Activated T-helper 2 cell treated with anti-CD3 and anti-CD28 coated beads, Interferon-gamma antibody, Interleukin-2, Interleukin-4, amounts not matched to agents 10 μg/mL and 5 μg/mL and 100 μg/mL, durations not matched to agents 14 hours and 24 hours and 36 hours (primary cell): ENCODE measurements at regions not wholly inside any gene's neighbourhood (a gene's known extent, or its start where the extent isn't known, plus 50 kb on each side); places are given as distances from the start of the nearest gene placed in this dataset.
A peak's percentile ranks its signal among the peaks of the same experiment; 100 is the strongest.
"Not testable (repeated sequence)": the region's sequence is repeated elsewhere in the genome, so short reads cannot be mapped to it uniquely, and the experiment has no call there.

ENCODE experiments used
- DNase-seq: peaks from one replicate; pipeline ENCODE4 v3.0.0; 2021; ENCODE audit warnings: low spot score
- H3K27ac Mint-ChIP-seq: one replicate; pipeline ENCODE4 v1.8.0; 2021; ENCODE audit warnings: mixed read lengths
- H3K27me3 Mint-ChIP-seq: one replicate; pipeline ENCODE4 v1.8.0; 2021; ENCODE audit warnings: low read depth, mixed read lengths
- H3K36me3 Mint-ChIP-seq: one replicate; pipeline ENCODE4 v1.8.0; 2021; ENCODE audit warnings: low read depth, mixed read lengths
- H3K4me1 Mint-ChIP-seq: one replicate; pipeline ENCODE4 v1.8.0; 2021; ENCODE audit warnings: low read depth, mixed read lengths
- H3K4me3 Mint-ChIP-seq: one replicate; pipeline ENCODE4 v1.8.0; 2021; ENCODE audit warnings: low read depth, mild to moderate bottlenecking, moderate library complexity, mixed read lengths
- H3K9me3 Mint-ChIP-seq: one replicate; pipeline ENCODE4 v1.8.0; 2021; ENCODE audit warnings: mixed read lengths
- intact Hi-C: fragments of 100-400 bp; cut with micrococcal nuclease; formaldehyde crosslinking; loops from one replicate; pipeline ENCODE4 v1.15.1; 2023

DNA sequence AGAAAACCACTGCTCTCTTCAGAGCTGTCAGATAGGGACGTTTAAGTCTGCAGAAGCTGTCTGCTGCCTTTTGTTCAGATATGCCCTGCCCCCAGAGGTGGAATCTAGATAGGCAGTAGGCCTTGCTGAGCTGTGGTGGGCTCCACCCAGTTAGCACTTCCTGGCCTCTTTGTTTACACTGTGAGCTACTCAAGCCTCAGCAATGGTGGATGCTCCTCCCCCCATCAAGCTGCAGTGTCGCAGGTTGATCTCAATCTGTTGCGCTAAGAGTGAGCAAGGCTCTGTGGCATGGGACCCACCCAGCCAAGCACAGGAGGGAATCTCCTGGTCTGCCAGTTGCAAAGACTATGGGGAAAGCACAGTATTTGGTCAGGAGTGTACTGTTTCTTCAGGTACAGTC, 59.2 kb upstream of the ZNF641 start:
- H3K36me3 Mint-ChIP-seq, H3K4me3 Mint-ChIP-seq, H3K27ac Mint-ChIP-seq, intact Hi-C loops, H3K4me1 Mint-ChIP-seq, H3K27me3 Mint-ChIP-seq: not testable (repeated sequence)
- DNase-seq, result peak; percentile 14
- H3K9me3 Mint-ChIP-seq, result peaks cover 12% of the 10 kb centered on the region

DNA sequence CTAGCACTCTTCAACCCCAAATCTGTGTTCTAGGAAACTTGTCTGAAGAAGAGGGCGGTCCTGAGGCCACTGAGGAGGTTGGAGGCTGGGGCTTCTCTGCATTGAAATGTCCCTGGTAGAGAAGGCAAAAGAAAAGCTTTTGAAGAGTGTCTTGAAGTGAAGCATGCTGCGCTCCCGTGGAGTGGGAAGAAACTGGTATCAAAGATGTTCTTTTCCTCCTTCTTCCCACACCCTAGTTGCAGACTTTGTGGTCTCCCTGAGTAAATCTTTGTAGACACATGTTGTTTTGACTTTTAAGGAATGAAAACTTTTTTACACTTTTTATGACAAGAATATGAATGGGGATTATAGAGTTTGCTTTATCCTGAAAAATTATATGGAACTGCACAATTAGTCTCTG, 59.0 kb upstream of the ANP32D start:
- Mint-ChIP-seq H3K4me1 (peaks cover 2% of the 10 kb centered on the region), H3K4me3 (no peak overlapping the region), H3K9me3 (peaks cover 4% of the 10 kb centered on the region), H3K36me3 (no peaks in the 10 kb centered on the region), H3K27ac (no peak overlapping the region), H3K27me3 (no peaks in the 10 kb centered on the region)
- intact Hi-C loops, result no loop called here
- no peak for DNase-seq

DNA sequence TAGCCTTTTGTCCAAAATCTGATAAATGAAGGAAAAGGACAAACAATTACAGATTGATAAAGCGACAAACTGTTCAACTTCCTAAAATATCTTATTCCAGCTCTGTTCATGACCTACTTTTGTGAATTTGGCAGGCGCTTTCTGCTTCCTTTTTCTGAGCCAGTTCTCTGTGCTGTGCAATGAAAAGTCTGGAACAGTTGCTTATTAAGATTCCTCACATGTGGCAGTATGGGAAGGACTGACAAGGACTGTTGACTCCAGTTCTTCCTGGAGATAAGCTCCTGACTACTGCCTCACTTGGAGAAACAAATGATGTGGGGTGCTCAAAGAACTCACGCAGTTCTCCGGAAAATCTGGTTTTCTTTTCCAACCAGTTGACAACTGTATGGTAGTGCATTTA, 58.3 kb upstream of the ANP32D start:
- Mint-ChIP-seq H3K4me1 (peaks cover 2% of the 10 kb centered on the region), H3K27me3 (no peaks in the 10 kb centered on the region), H3K9me3 (peaks cover 4% of the 10 kb centered on the region), H3K4me3 (no peak overlapping the region), H3K27ac (no peak overlapping the region), H3K36me3 (no peaks in the 10 kb centered on the region)
- no peak for DNase-seq
- intact Hi-C loops, result no loop called here

DNA sequence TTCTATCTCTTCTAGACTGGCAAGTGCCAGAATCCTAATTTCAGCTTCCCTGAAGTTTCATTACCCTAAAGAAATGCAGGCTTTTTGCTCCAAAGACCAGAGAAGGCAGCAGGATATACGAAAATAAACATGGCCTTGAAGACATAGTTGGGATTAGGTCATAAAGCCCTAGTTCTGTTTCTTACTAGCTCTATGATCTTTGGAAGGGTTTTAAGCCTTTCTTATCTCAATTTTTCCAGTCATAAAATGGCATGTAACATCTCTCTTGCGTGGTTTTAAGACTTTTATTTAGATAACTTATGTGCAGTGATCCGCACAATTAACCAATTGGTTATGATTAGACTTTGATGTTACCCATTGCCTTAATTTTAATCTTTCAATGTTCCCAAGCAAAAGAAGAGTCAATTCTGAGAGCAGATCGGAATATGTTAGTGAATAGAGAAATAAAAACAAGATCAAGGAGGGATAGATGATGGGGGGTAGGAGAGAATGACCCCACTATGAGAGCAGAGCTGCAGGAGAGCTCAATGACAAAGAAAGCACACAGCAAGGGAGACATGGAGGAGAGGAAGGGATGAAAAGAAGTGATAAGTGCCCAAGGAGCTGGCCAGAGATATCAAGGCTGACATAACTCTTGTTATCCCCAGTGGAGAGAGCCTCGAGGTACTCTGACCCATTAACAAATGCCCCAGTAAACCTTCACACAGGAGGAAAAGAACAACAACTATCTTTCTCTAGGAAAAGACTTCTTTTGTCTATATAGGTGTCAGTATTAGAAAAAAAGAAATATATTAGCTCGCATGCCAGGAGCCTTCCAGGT, 53.0 kb upstream of the ANP32D start:
- Mint-ChIP-seq H3K9me3 (no peaks in the 10 kb centered on the region), H3K4me3 (no peak overlapping the region), H3K27me3 (peaks cover 4% of the 10 kb centered on the region), H3K4me1 (no peaks in the 10 kb centered on the region), H3K36me3 (no peaks in the 10 kb centered on the region), H3K27ac (no peak overlapping the region)
- DNase-seq, result no peak
- intact Hi-C loops, result no loop called here

DNA sequence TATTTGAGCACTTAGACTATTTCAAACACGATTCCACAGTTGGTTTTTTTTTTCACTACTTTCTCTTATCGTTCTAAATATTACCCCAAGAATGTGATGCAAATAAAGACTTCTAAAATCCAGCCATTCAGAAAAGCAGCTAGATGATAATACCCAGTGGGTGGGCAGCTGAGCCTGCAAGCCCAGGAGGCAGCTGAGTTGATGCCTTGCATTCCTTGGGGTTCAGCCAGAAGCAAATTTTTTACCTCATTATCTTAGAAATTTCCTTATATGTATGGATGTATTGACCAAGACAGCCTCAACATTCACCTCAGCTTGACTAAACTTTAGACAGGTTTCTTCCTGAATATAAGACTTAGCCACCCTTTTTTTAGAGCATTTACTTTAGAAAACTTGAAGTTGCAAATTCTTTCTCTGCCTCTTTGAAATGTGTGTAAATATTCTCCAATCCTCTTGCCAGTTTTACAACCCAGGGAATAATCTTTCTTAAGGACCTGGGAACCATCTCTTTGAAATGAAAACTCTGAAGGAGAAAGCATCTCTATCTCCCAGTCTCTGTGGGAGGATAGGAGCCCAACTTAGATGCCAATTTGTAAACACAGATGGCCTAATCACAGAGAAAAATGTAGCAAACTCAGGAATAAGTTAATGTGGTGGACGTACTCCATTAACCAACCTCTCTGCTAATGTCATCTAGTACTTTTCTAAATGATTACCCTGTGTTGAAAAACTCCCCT, 52.2 kb upstream of the ANP32D start:
- Mint-ChIP-seq H3K27me3 (peaks cover 4% of the 10 kb centered on the region), H3K4me3 (no peak overlapping the region), H3K4me1 (peaks cover 2% of the 10 kb centered on the region)

DNA sequence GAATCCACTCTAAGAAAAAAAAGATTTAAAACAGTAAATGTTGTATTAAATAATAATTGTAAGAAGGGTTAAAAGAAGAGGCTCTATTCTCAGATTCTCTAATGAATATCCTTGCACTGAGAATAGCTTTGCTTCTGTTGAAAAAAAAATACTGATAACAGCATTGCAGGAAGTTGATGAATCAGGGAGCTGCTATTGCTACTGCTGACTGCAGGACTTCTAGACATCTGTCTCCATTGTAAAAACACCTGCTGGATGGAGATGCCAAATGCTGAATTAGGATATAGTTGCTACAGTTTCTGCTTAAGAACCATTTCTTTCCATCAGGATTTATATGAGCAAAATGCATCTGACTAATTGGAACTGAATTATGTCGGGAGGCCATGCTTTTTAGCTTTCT, 50.3 kb upstream of the ANP32D start:
- DNase-seq, result no peak
- intact Hi-C loops, result no loop called here
- no peaks in the 10 kb centered on the region for H3K9me3 Mint-ChIP-seq
- H3K36me3 Mint-ChIP-seq, result no peaks in the 10 kb centered on the region
- H3K4me3 Mint-ChIP-seq, result no peak overlapping the region
- H3K4me1 Mint-ChIP-seq, result peaks cover 2% of the 10 kb centered on the region
- H3K27ac Mint-ChIP-seq, result no peak overlapping the region
- peaks cover 4% of the 10 kb centered on the region for H3K27me3 Mint-ChIP-seq

More for the DNA sequence above, 52.2 kb upstream of the ANP32D start:
- DNase-seq, result no peak
- Mint-ChIP-seq H3K27ac (no peak overlapping the region), H3K36me3 (no peaks in the 10 kb centered on the region), H3K9me3 (no peaks in the 10 kb centered on the region)
- intact Hi-C loops, result no loop called here
